ENCODE measurements at regions not wholly inside any gene's neighbourhood (a gene's known extent, or its start where the extent isn't known, plus 50 kb on each side); places are given as distances from the start of the nearest gene placed in this dataset.

GRCh38 chr1:213602796-213603486 is 384.8 kb upstream of the PROX1 start:
- H3K9ac ChIP-seq (ENCODE audit: low read length): no peak overlapping the region
- H3K4me3 ChIP-seq (ENCODE audit: low read depth in 1 of 2, low read length in 2 of 2): no peak overlapping the region
- H3K27ac ChIP-seq (ENCODE audit: low read depth, low read length): no peak overlapping the region
- H3K27me3 ChIP-seq (ENCODE audit: control insufficient read depth in 1 of 2, insufficient read depth in 2 of 2, low read length in 2 of 2): no peaks in the 10 kb centered on the region
- H3K36me3 ChIP-seq (ENCODE audit: insufficient read depth, low read length): no peaks in the 10 kb centered on the region
- no peaks in the 10 kb centered on the region for H3K9me3 ChIP-seq (ENCODE audit: low read length)
- H3K4me1 ChIP-seq (ENCODE audit: insufficient read depth, low read length): no peaks in the 10 kb centered on the region

- Histone ChIP-seq H3K9me3 (ENCODE audit: low read length) (no peaks in the 10 kb centered on the region), H3K4me1 (ENCODE audit: insufficient read depth, low read length) (no peaks in the 10 kb centered on the region), H3K9ac (ENCODE audit: low read length) (no peak overlapping the region), H3K4me3 (ENCODE audit: low read depth in 1 of 2, low read length in 2 of 2) (no peak overlapping the region), H3K27me3 (ENCODE audit: control insufficient read depth in 1 of 2, insufficient read depth in 2 of 2, low read length in 2 of 2) (no peaks in the 10 kb centered on the region), H3K36me3 (ENCODE audit: insufficient read depth, low read length) (no peaks in the 10 kb centered on the region), H3K27ac (ENCODE audit: low read depth, low read length) (no peak overlapping the region)
Observed at GRCh38 chr1:213604477-213604876, 383.3 kb upstream of the PROX1 start.

GRCh38 chr1:213605732-213606131 is 382.0 kb upstream of the PROX1 start:
- Histone ChIP-seq H3K36me3 (ENCODE audit: insufficient read depth, low read length) (no peaks in the 10 kb centered on the region), H3K9me3 (ENCODE audit: low read length) (no peaks in the 10 kb centered on the region), H3K27ac (ENCODE audit: low read depth, low read length) (no peak overlapping the region), H3K27me3 (ENCODE audit: control insufficient read depth in 1 of 2, insufficient read depth in 2 of 2, low read length in 2 of 2) (no peaks in the 10 kb centered on the region), H3K9ac (ENCODE audit: low read length) (no peak overlapping the region), H3K4me1 (ENCODE audit: insufficient read depth, low read length) (no peaks in the 10 kb centered on the region), H3K4me3 (ENCODE audit: low read depth in 1 of 2, low read length in 2 of 2) (no peak overlapping the region)

- Histone ChIP-seq H3K36me3 (ENCODE audit: insufficient read depth, low read length) (no peaks in the 10 kb centered on the region), H3K27ac (ENCODE audit: low read depth, low read length) (no peak overlapping the region), H3K9ac (ENCODE audit: low read length) (no peak overlapping the region), H3K4me3 (ENCODE audit: low read depth in 1 of 2, low read length in 2 of 2) (no peak overlapping the region), H3K4me1 (ENCODE audit: insufficient read depth, low read length) (no peaks in the 10 kb centered on the region), H3K27me3 (ENCODE audit: control insufficient read depth in 1 of 2, insufficient read depth in 2 of 2, low read length in 2 of 2) (no peaks in the 10 kb centered on the region), H3K9me3 (ENCODE audit: low read length) (no peaks in the 10 kb centered on the region)
Observed at GRCh38 chr1:213606252-213606820, 381.4 kb upstream of the PROX1 start.

GRCh38 chr1:213613549-213613948 is 374.2 kb upstream of the PROX1 start:
- H3K27me3 ChIP-seq (ENCODE audit: control insufficient read depth in 1 of 2, insufficient read depth in 2 of 2, low read length in 2 of 2): no peaks in the 10 kb centered on the region
- no peaks in the 10 kb centered on the region for H3K9me3 ChIP-seq (ENCODE audit: low read length)
- H3K4me1 ChIP-seq (ENCODE audit: insufficient read depth, low read length): no peaks in the 10 kb centered on the region
- H3K27ac ChIP-seq (ENCODE audit: low read depth, low read length): no peak overlapping the region
- H3K9ac ChIP-seq (ENCODE audit: low read length): no peak overlapping the region
- H3K4me3 ChIP-seq (ENCODE audit: low read depth in 1 of 2, low read length in 2 of 2): no peak overlapping the region
- H3K36me3 ChIP-seq (ENCODE audit: insufficient read depth, low read length): no peaks in the 10 kb centered on the region

- H3K9me3 ChIP-seq (ENCODE audit: low read length): no peaks in the 10 kb centered on the region
Observed at GRCh38 chr1:213615226-213615916, 372.4 kb upstream of the PROX1 start.

GRCh38 chr1:213617133-213617532 is 370.6 kb upstream of the PROX1 start:
- H3K9ac ChIP-seq (ENCODE audit: low read length): no peak overlapping the region
- no peaks in the 10 kb centered on the region for H3K36me3 ChIP-seq (ENCODE audit: insufficient read depth, low read length)
- H3K27ac ChIP-seq (ENCODE audit: low read depth, low read length): no peak overlapping the region
- no peaks in the 10 kb centered on the region for H3K27me3 ChIP-seq (ENCODE audit: control insufficient read depth in 1 of 2, insufficient read depth in 2 of 2, low read length in 2 of 2)
- H3K4me3 ChIP-seq (ENCODE audit: low read depth in 1 of 2, low read length in 2 of 2): no peak overlapping the region
- no peaks in the 10 kb centered on the region for H3K9me3 ChIP-seq (ENCODE audit: low read length)
- H3K4me1 ChIP-seq (ENCODE audit: insufficient read depth, low read length): no peaks in the 10 kb centered on the region

More at GRCh38 chr1:213615226-213615916, 372.4 kb upstream of the PROX1 start:
- no peak overlapping the region for H3K9ac ChIP-seq (ENCODE audit: low read length)
- no peaks in the 10 kb centered on the region for H3K27me3 ChIP-seq (ENCODE audit: control insufficient read depth in 1 of 2, insufficient read depth in 2 of 2, low read length in 2 of 2)
- no peak overlapping the region for H3K4me3 ChIP-seq (ENCODE audit: low read depth in 1 of 2, low read length in 2 of 2)
- no peaks in the 10 kb centered on the region for H3K36me3 ChIP-seq (ENCODE audit: insufficient read depth, low read length)
- no peak overlapping the region for H3K27ac ChIP-seq (ENCODE audit: low read depth, low read length)
- no peaks in the 10 kb centered on the region for H3K4me1 ChIP-seq (ENCODE audit: insufficient read depth, low read length)

GRCh38 chr1:213618094-213618493 is 369.7 kb upstream of the PROX1 start:
- Histone ChIP-seq H3K4me1 (ENCODE audit: insufficient read depth, low read length) (no peaks in the 10 kb centered on the region), H3K36me3 (ENCODE audit: insufficient read depth, low read length) (no peaks in the 10 kb centered on the region), H3K27ac (ENCODE audit: low read depth, low read length) (no peak overlapping the region), H3K27me3 (ENCODE audit: control insufficient read depth in 1 of 2, insufficient read depth in 2 of 2, low read length in 2 of 2) (no peaks in the 10 kb centered on the region), H3K4me3 (ENCODE audit: low read depth in 1 of 2, low read length in 2 of 2) (no peak overlapping the region), H3K9me3 (ENCODE audit: low read length) (no peaks in the 10 kb centered on the region), H3K9ac (ENCODE audit: low read length) (no peak overlapping the region)

- no peaks in the 10 kb centered on the region for H3K9me3 ChIP-seq (ENCODE audit: low read length)
- no peak overlapping the region for H3K27ac ChIP-seq (ENCODE audit: low read depth, low read length)
- no peak overlapping the region for H3K4me3 ChIP-seq (ENCODE audit: low read depth in 1 of 2, low read length in 2 of 2)
- H3K4me1 ChIP-seq (ENCODE audit: insufficient read depth, low read length): no peaks in the 10 kb centered on the region
- no peaks in the 10 kb centered on the region for H3K27me3 ChIP-seq (ENCODE audit: control insufficient read depth in 1 of 2, insufficient read depth in 2 of 2, low read length in 2 of 2)
- H3K9ac ChIP-seq (ENCODE audit: low read length): no peak overlapping the region
- H3K36me3 ChIP-seq (ENCODE audit: insufficient read depth, low read length): no peaks in the 10 kb centered on the region
Observed at GRCh38 chr1:213619026-213619425, 368.7 kb upstream of the PROX1 start.

- no peaks in the 10 kb centered on the region for H3K27me3 ChIP-seq (ENCODE audit: control insufficient read depth in 1 of 2, insufficient read depth in 2 of 2, low read length in 2 of 2)
- no peaks in the 10 kb centered on the region for H3K9me3 ChIP-seq (ENCODE audit: low read length)
- no peak overlapping the region for H3K9ac ChIP-seq (ENCODE audit: low read length)
- no peaks in the 10 kb centered on the region for H3K36me3 ChIP-seq (ENCODE audit: insufficient read depth, low read length)
- no peak overlapping the region for H3K27ac ChIP-seq (ENCODE audit: low read depth, low read length)
- no peaks in the 10 kb centered on the region for H3K4me1 ChIP-seq (ENCODE audit: insufficient read depth, low read length)
- H3K4me3 ChIP-seq (ENCODE audit: low read depth in 1 of 2, low read length in 2 of 2): no peak overlapping the region
Observed at GRCh38 chr1:213621077-213621476, 366.7 kb upstream of the PROX1 start.

GRCh38 chr1:213622365-213623063 is 365.3 kb upstream of the PROX1 start:
- Histone ChIP-seq H3K9ac (ENCODE audit: low read length) (no peak overlapping the region), H3K9me3 (ENCODE audit: low read length) (no peaks in the 10 kb centered on the region), H3K4me1 (ENCODE audit: insufficient read depth, low read length) (no peaks in the 10 kb centered on the region), H3K4me3 (ENCODE audit: low read depth in 1 of 2, low read length in 2 of 2) (no peak overlapping the region), H3K36me3 (ENCODE audit: insufficient read depth, low read length) (no peaks in the 10 kb centered on the region), H3K27ac (ENCODE audit: low read depth, low read length) (no peak overlapping the region), H3K27me3 (ENCODE audit: control insufficient read depth in 1 of 2, insufficient read depth in 2 of 2, low read length in 2 of 2) (no peaks in the 10 kb centered on the region)

Data from muscle layer of colon (tissue), 2 donors.